ENCODE measurements at regions not wholly inside any gene's neighbourhood (a gene's known extent, or its start where the extent isn't known, plus 50 kb on each side); places are given as distances from the start of the nearest gene placed in this dataset.

- no peak for TF ChIP-seq CTCF (IDR thresholded peaks at IDR 0.05; ENCODE audit: borderline replicate concordance, insufficient read depth, low read depth, low read length)
- no peak overlapping the region for H3K4me3 ChIP-seq (ENCODE audit: low read depth, low read length)
Measured at GRCh38 chrX:74171465-74171864, 132.5 kb upstream of the ZCCHC13 start.

GRCh38 chrX:74162199-74162598 lies 141.8 kb upstream of the ZCCHC13 start:
- no peak for TF ChIP-seq CTCF (IDR thresholded peaks at IDR 0.05; ENCODE audit: borderline replicate concordance, insufficient read depth, low read depth, low read length)
- no peak overlapping the region for H3K4me3 ChIP-seq (ENCODE audit: low read depth, low read length)

GRCh38 chrX:74160816-74161215 lies 143.2 kb upstream of the ZCCHC13 start:
- no peak overlapping the region for H3K4me3 ChIP-seq (ENCODE audit: low read depth, low read length)
- no peak for TF ChIP-seq CTCF (IDR thresholded peaks at IDR 0.05; ENCODE audit: borderline replicate concordance, insufficient read depth, low read depth, low read length)

- no peak overlapping the region for H3K4me3 ChIP-seq (ENCODE audit: low read depth, low read length)
Measured at GRCh38 chrX:74160358-74160757, 143.6 kb upstream of the ZCCHC13 start.

GRCh38 chrX:74147439-74147838 lies 156.5 kb upstream of the ZCCHC13 start:
- TF ChIP-seq CTCF (IDR thresholded peaks at IDR 0.05; ENCODE audit: borderline replicate concordance, insufficient read depth, low read depth, low read length) = no peak
- no peak overlapping the region for H3K4me3 ChIP-seq (ENCODE audit: low read depth, low read length)

More at GRCh38 chrX:74160358-74160757, 143.6 kb upstream of the ZCCHC13 start:
- TF ChIP-seq CTCF (IDR thresholded peaks at IDR 0.05; ENCODE audit: borderline replicate concordance, insufficient read depth, low read depth, low read length) = no peak

- TF ChIP-seq CTCF (IDR thresholded peaks at IDR 0.05; ENCODE audit: borderline replicate concordance, insufficient read depth, low read depth, low read length) = no peak
- no peak overlapping the region for H3K4me3 ChIP-seq (ENCODE audit: low read depth, low read length)
Measured at GRCh38 chrX:74138943-74139342, 165.0 kb upstream of the ZCCHC13 start.

- peak; percentile 52 for TF ChIP-seq CTCF (IDR thresholded peaks at IDR 0.05; ENCODE audit: borderline replicate concordance, insufficient read depth, low read depth, low read length)
- no peak overlapping the region for H3K4me3 ChIP-seq (ENCODE audit: low read depth, low read length)
Measured at GRCh38 chrX:74133156-74133796, 170.7 kb upstream of the ZCCHC13 start.

Measured in GM12875 (cell line).